SKM-1 (cell line): ENCODE measurements at regions not wholly inside any gene's neighbourhood (a gene's known extent, or its start where the extent isn't known, plus 50 kb on each side); places are given as distances from the start of the nearest gene placed in this dataset.

Source experiments
- DNase-seq: peaks from one replicate; lab custom pipeline; 2025; ENCODE audit not compliant: unreplicated experiment; lab: John Stamatoyannopoulos, UW

DNA sequence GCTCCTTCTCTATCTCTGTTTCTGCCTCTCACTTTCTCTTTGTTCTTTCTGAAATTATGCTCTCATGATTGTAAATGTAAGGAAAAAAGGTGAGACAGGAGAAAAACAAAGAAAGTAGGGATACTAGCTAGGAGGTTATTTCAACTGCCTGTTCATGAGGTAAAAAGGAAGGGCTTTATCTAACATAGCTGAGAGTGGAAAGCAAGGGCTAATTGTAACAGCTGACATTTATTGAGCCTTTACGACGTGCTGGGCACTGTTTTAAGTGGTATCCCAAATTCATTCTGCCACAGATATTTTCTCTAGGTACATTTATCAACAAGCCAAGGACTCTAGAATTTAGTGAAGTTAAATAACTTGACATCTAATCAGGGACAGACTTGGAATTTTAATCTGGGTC, 133.1 kb upstream of the GNPDA2 start:
- DNase-seq, result no peak

DNA sequence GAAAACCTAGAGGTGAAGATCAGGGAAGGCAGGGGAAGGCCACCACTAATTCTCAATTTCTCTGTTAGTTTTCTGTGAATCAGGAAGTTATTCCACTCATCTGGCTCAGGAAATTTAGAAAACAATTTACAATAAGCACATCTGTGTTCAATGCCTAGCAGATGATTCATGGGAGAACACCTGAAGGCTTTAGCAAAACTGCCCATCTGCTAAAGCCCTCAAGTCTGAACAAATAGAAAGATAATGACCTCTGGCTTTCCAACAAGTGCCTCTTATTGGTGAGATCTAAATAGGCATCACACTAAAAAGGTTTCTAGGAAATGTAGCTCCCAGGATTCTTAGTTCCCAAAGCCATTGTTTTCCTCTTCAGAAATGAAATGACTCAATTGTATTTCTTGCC, 122.1 kb upstream of the GNPDA2 start:
- no peak for DNase-seq

- DNase-seq, result no peak
Observed at GRCh38 chr4:44845993-44846392, 119.6 kb upstream of the GNPDA2 start.

- DNase-seq, result no peak
Observed at GRCh38 chr4:44845309-44845708, 119.0 kb upstream of the GNPDA2 start.

- DNase-seq, result no peak
Observed at GRCh38 chr4:44842531-44842930, 116.2 kb upstream of the GNPDA2 start.

DNA sequence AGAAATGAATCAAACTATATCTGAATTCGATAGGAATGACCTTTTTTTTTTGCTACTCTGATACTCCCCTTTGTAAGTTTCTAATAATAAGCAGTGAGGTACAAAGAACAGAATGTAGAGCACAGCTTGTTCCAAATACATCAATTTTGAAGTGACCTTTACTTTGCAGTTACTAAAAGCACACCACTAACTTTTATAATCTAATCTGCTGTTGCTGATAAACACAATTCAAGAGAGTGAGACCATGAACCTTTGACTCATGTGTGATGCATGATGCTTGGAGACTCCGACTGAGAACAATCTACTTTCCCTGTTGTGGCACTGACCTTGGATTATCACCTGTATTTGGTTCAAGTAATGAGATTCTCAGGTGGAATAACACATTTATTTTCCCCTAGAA, 91.6 kb upstream of the GNPDA2 start:
- DNase-seq, result no peak

GRCh38 chr4:44806071-44806470, 79.7 kb upstream of the GNPDA2 start:
- DNase-seq, result no peak

DNA sequence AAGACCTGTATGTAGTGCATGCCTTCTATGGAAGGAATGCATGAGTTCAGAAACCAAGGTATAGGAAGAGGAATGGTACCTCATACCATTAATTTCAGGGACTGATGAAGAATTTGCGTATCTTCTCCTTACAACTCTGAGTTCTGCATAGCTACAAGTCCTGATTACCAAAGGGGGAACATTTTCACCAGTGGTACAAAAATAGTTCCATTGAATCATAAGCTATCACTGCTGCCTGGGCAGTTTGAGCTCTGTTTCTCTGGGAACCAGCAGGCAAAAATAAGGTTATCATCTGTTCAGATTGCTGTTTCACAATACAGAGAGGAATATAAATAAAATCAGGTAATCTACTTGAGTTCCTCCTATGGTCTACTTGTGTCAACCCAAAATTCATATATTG, 77.9 kb upstream of the GNPDA2 start:
- DNase-seq, result no peak

GRCh38 chr4:44801384-44801783, 75.0 kb upstream of the GNPDA2 start:
- DNase-seq, result no peak

GRCh38 chr4:44791831-44792230, 65.5 kb upstream of the GNPDA2 start:
- no peak for DNase-seq

DNA sequence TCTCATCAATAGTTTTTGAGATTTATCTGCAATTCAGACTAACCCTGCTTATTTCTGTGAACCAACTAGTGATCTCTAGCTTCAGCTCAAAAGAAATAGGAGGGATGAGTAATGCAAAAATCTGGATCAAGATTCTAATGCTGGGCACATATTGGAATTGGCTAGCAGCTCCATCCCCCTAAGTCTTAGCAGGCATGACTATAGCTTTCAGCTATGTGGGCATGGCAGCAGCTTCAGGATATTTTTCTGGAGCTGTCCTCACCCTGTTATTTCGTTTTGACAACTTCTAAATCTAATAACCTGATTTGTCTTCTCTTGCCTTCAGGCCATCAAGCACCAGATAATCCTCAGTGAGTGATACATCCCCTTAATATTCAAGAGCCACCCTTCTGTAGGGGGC, 50.8 kb upstream of the GNPDA2 start:
- no peak for DNase-seq
